H1 (cell line): ENCODE measurements at regions not wholly inside any gene's neighbourhood (a gene's known extent, or its start where the extent isn't known, plus 50 kb on each side); places are given as distances from the start of the nearest gene placed in this dataset.

Experiments used
- CTCF ChIA-PET: fragments of 300-600 bp; sonication (Branson Sonifier 250); formaldehyde crosslinking; loops from one replicate; lab custom pipeline; 2021; ENCODE audit not compliant: partially characterized antibody; lab: Charles Lee
- POLR2A ChIA-PET: fragments of 300-600 bp; sonication (Branson Sonifier 250); formaldehyde crosslinking; loops from one replicate; lab custom pipeline; 2021; ENCODE audit warnings: inconsistent platforms; ENCODE audit not compliant: partially characterized antibody; lab: Charles Lee
- DNase-seq, 2 experiments: peaks; one replicate each; pipeline versions ENCODE4 v3.0.0 to v3.0.0-alpha.2; 2010 to 2022; ENCODE audit warnings: low spot score in 2 of 2, low read depth in 1 of 2, mixed read lengths in 1 of 2
- FAIRE-seq: peaks from 2 replicates; lab custom pipeline; 2011; peaks lifted over from hg19 to GRCh38; lab: Jason Lieb, UNC
- H2AFZ ChIP-seq: 2 replicates; pipeline ENCODE4 v1.8.1; 2012; ENCODE audit warnings: low read length, inconsistent platforms
- H2AK5ac ChIP-seq: 2 replicates; pipeline ENCODE4 v1.6.1; 2013; ENCODE audit warnings: low read depth, low read length
- H2BK120ac ChIP-seq: replicated peaks from 2 replicates; pipeline ENCODE3; 2013; ENCODE audit warnings: low read depth, low read length, inconsistent platforms
- H2BK12ac ChIP-seq: 2 replicates; pipeline ENCODE4 v1.6.1; 2013; ENCODE audit warnings: low read depth, low read length
- H2BK15ac ChIP-seq: 2 replicates; pipeline ENCODE4 v1.6.1; 2013; ENCODE audit warnings: low read length
- H2BK20ac ChIP-seq: 2 replicates; pipeline ENCODE4 v1.6.1; 2013; ENCODE audit warnings: low read length
- H2BK5ac ChIP-seq: 2 replicates; pipeline ENCODE4 v1.6.1; 2013; ENCODE audit warnings: low read depth, low read length
- H3K14ac ChIP-seq: 2 replicates; pipeline ENCODE4 v1.6.1; 2013; ENCODE audit warnings: inconsistent platforms; ENCODE audit not compliant: insufficient read length
- H3K18ac ChIP-seq: 2 replicates; pipeline ENCODE4 v1.6.1; 2013; ENCODE audit warnings: low read length; ENCODE audit errors: extremely low read depth
- H3K23ac ChIP-seq: 2 replicates; pipeline ENCODE4 v1.6.1; 2013; ENCODE audit warnings: inconsistent platforms; ENCODE audit not compliant: insufficient read length
- H3K23me2 ChIP-seq: 2 replicates; pipeline ENCODE4 v1.6.1; 2013; ENCODE audit warnings: low read depth, low read length
- H3K27ac ChIP-seq: 2 replicates; pipeline ENCODE4 v1.6.1; 2011; ENCODE audit warnings: low read depth, low read length, inconsistent platforms
- H3K27me3 ChIP-seq, 4 experiments: replicated peaks in 1 of 4; 1 replicate in 1 of 4; 2 replicates in 3 of 4; pipeline versions ENCODE4 v1.6.1 to v1.8.1; 2011 to 2013; ENCODE audit warnings: low read length in 3 of 4, mild to moderate bottlenecking in 3 of 4, inconsistent platforms in 2 of 4, mixed read lengths in 2 of 4, moderate library complexity in 1 of 4; ENCODE audit not compliant: control insufficient read depth in 3 of 4, insufficient read depth in 3 of 4; ENCODE audit errors: extremely low read depth in 1 of 4
- H3K36me3 ChIP-seq, 4 experiments: 2 replicates each; pipeline versions ENCODE4 v1.6.1 to v1.8.1; 2011 to 2013; ENCODE audit warnings: mild to moderate bottlenecking in 4 of 4, low read length in 3 of 4, moderate library complexity in 2 of 4, control low read depth in 1 of 4, inconsistent platforms in 1 of 4; ENCODE audit not compliant: insufficient read depth in 4 of 4, control insufficient read depth in 2 of 4
- H3K4ac ChIP-seq: replicated peaks from 2 replicates; pipeline ENCODE3; 2013; ENCODE audit warnings: low read length, low read depth, mixed read lengths, inconsistent platforms; ENCODE audit not compliant: insufficient read length
- H3K4me1 ChIP-seq, 4 experiments: replicated peaks in 1 of 4; 1 replicate in 1 of 4; 2 replicates in 3 of 4; pipeline versions ENCODE4 v1.6.1 to v1.8.1; 2011 to 2013; ENCODE audit warnings: low read length in 3 of 4, inconsistent platforms in 2 of 4, mixed read lengths in 1 of 4; ENCODE audit not compliant: insufficient read depth in 4 of 4, control insufficient read depth in 3 of 4
- H3K4me2 ChIP-seq, 2 experiments: 2 replicates each; pipeline versions ENCODE4 v1.6.1 to v1.8.1; 2011 to 2013; ENCODE audit warnings: low read depth in 2 of 2, low read length in 2 of 2, control low read depth in 1 of 2, inconsistent platforms in 1 of 2, mild to moderate bottlenecking in 1 of 2; ENCODE audit not compliant: insufficient read depth in 1 of 2
- H3K4me3 ChIP-seq, 4 experiments: fragments of 200-600, 300-600 bp in 1 of 4; sonication (generic), shearing (Covaris generic), sonication (Bioruptor Twin) in 1 of 4; 2 replicates each; pipeline versions ENCODE4 v1.5.1 to v1.8.1; 2011 to 2016; ENCODE audit warnings: low read length in 4 of 4, low read depth in 3 of 4, control low read depth in 2 of 4, inconsistent platforms in 2 of 4, mild to moderate bottlenecking in 2 of 4, mixed read lengths in 1 of 4, moderate library complexity in 1 of 4; ENCODE audit not compliant: insufficient read depth in 2 of 4; ENCODE audit errors: extremely low read depth in 1 of 4
- H3K56ac ChIP-seq: replicated peaks from 2 replicates; pipeline ENCODE3; 2013; ENCODE audit warnings: low read depth, mild to moderate bottlenecking, mixed read lengths, low read length, inconsistent platforms; ENCODE audit not compliant: insufficient read length
- H3K79me1 ChIP-seq: 2 replicates; pipeline ENCODE4 v1.6.1; 2013; ENCODE audit warnings: low read depth, low read length, control low read depth
- H3K79me2 ChIP-seq, 2 experiments: 2 replicates each; pipeline versions ENCODE4 v1.6.1 to v1.8.1; 2012 to 2013; ENCODE audit warnings: low read length in 2 of 2, mild to moderate bottlenecking in 2 of 2, inconsistent platforms in 1 of 2; ENCODE audit not compliant: insufficient read depth in 2 of 2, control insufficient read depth in 1 of 2
- H3K9ac ChIP-seq, 4 experiments: replicated peaks in 1 of 4; 1 replicate in 1 of 4; 2 replicates in 3 of 4; pipeline versions ENCODE4 v1.6.1 to v1.8.1; 2011 to 2013; ENCODE audit warnings: low read depth in 3 of 4, low read length in 3 of 4, control low read depth in 2 of 4, mild to moderate bottlenecking in 2 of 4, moderate library complexity in 2 of 4, inconsistent platforms in 1 of 4; ENCODE audit errors: extremely low read depth in 1 of 4
- H3K9me3 ChIP-seq, 2 experiments: 2 replicates each; pipeline versions ENCODE4 v1.6.1 to v1.8.1; 2012 to 2013; ENCODE audit warnings: mild to moderate bottlenecking in 2 of 2, moderate library complexity in 2 of 2, control low read depth in 1 of 2, inconsistent platforms in 1 of 2, low read depth in 1 of 2, low read length in 1 of 2, mixed read lengths in 1 of 2; ENCODE audit not compliant: insufficient read depth in 2 of 2
- H4K20me1 ChIP-seq, 2 experiments: replicated peaks in 1 of 2; 2 replicates each; pipeline versions ENCODE3 to v1.8.1; 2011 to 2013; ENCODE audit warnings: inconsistent platforms in 2 of 2, low read length in 2 of 2, mild to moderate bottlenecking in 1 of 2; ENCODE audit not compliant: insufficient read depth in 2 of 2, control insufficient read depth in 1 of 2
- H4K5ac ChIP-seq: 2 replicates; pipeline ENCODE4 v1.6.1; 2013; ENCODE audit warnings: low read length, low read depth, mixed read lengths, inconsistent platforms; ENCODE audit not compliant: insufficient read length
- H4K8ac ChIP-seq: 2 replicates; pipeline ENCODE4 v1.8.0; 2013; ENCODE audit warnings: mild to moderate bottlenecking, moderate library complexity, low read length, inconsistent platforms; ENCODE audit not compliant: insufficient read depth; ENCODE audit errors: extremely low read depth
- H4K91ac ChIP-seq: replicated peaks from 2 replicates; pipeline ENCODE3; 2013; ENCODE audit warnings: low read length, mixed read lengths, inconsistent platforms; ENCODE audit not compliant: insufficient read length
- BCL11A ChIP-seq, 2 experiments: IDR thresholded peaks; one replicate each; pipeline ENCODE4 v1.6.1; 2011; ENCODE audit warnings: low read depth in 2 of 2, low read length in 2 of 2, mild to moderate bottlenecking in 2 of 2
- CHD2 ChIP-seq: IDR thresholded peaks from 2 replicates; pipeline ENCODE4 v1.6.1; 2012; ENCODE audit warnings: low read length, improper control_type of control experiment
- CTCF ChIP-seq, 3 experiments: IDR thresholded peaks; 1 replicate in 2 of 3; 2 replicates in 1 of 3; pipeline versions ENCODE4 v1.5.1 to v1.6.1; 2011; ENCODE audit warnings: low read length in 3 of 3, mild to moderate bottlenecking in 3 of 3, inconsistent platforms in 2 of 3, low read depth in 1 of 3, moderate library complexity in 1 of 3; ENCODE audit not compliant: insufficient read depth in 1 of 3; ENCODE audit errors: control extremely low read depth in 1 of 3
- HDAC2 ChIP-seq, 2 experiments: fragments of 300-600 bp in 1 of 2; sonication (generic) in 1 of 2; IDR thresholded peaks; 2 replicates each; pipeline ENCODE4 v1.6.1; 2011 to 2012; ENCODE audit warnings: low read depth in 2 of 2, low read length in 2 of 2, mild to moderate bottlenecking in 2 of 2, moderate library complexity in 2 of 2, borderline replicate concordance in 1 of 2, inconsistent platforms in 1 of 2
- POU5F1 ChIP-seq: IDR thresholded peaks from 2 replicates; pipeline ENCODE4 v1.6.1; 2011; ENCODE audit warnings: low read depth, mild to moderate bottlenecking, low read length, moderate library complexity
- SAP30 ChIP-seq: fragments of 300-600 bp; sonication (generic); IDR thresholded peaks from 2 replicates; pipeline ENCODE4 v1.7.1; 2012; ENCODE audit warnings: low read length, moderate library complexity, mild to moderate bottlenecking, inconsistent platforms; ENCODE audit not compliant: insufficient read depth, insufficient replicate concordance
- TAF1 ChIP-seq: IDR thresholded peaks from 2 replicates; pipeline ENCODE4 v1.6.1; 2011; ENCODE audit warnings: mild to moderate bottlenecking, low read depth, low read length
- TEAD4 ChIP-seq: IDR thresholded peaks from 2 replicates; pipeline ENCODE4 v1.6.1; 2012; ENCODE audit warnings: low read depth, low read length, inconsistent platforms, mixed read lengths
- USF2 ChIP-seq: IDR thresholded peaks from 2 replicates; pipeline ENCODE4 v1.6.1; 2011; ENCODE audit warnings: low read length, improper control_type of control experiment
- YY1 ChIP-seq: IDR thresholded peaks from 2 replicates; pipeline ENCODE4 v1.6.1; 2011; ENCODE audit warnings: low read depth, mild to moderate bottlenecking, low read length
- WGBS, 2 experiments: shearing (Covaris generic) in 1 of 2; methylation state at CpG; one replicate each; pipeline versions ENCODE4 v1.1.6 to v1.1.7; 2013 to 2015; ENCODE audit warnings: low lambda C conversion rate in 2 of 2, mixed read lengths in 2 of 2, inconsistent platforms in 1 of 2, low coverage in 1 of 2, missing lambda C conversion rate in 1 of 2; ENCODE audit not compliant: insufficient replicate concordance in 2 of 2, insufficient coverage in 1 of 2, insufficient read length in 1 of 2; ENCODE audit errors: extremely low coverage in 1 of 2, missing lambda C conversion rate in 1 of 2; 5-methylcytosine and 5-hydroxymethylcytosine counted together

- H3K79me1 ChIP-seq, result no peaks in the 10 kb centered on the region; the same call in 1 of the 2 replicates
- DNase-seq, result no peak
- no peak overlapping the region for H3K4me2 ChIP-seq
- H3K4me3 ChIP-seq, result no peak overlapping the region
- FAIRE-seq, result no peak
- H2BK120ac ChIP-seq, result no peak overlapping the region
- 85% methylated on average over 1 of the region's 1 CpG; no CpG with 5 or more reads in 1 of the 2 experiments for WGBS, 2 experiments
- H3K79me2 ChIP-seq, result no peaks in the 10 kb centered on the region
- no peak overlapping the region for H2AFZ ChIP-seq
- ChIA-PET CTCF (no interaction called here), POLR2A (no interaction called here)
- no peak overlapping the region for H2AK5ac ChIP-seq
- H3K56ac ChIP-seq, result no peak overlapping the region
- no peak overlapping the region for H4K91ac ChIP-seq
- H3K27me3 ChIP-seq, result peaks cover 5 to 22% (median 13%) of the 10 kb centered on the region in 4 experiments; a peak in 6 of 7 replicates
- peaks cover 0 to 3% of the 10 kb centered on the region in 2 experiments; a peak in 1 of 4 replicates for H3K9me3 ChIP-seq
- H3K36me3 ChIP-seq, result peaks cover 0 to 3% (median 0%) of the 10 kb centered on the region in 4 experiments; a peak in 1 of 8 replicates
- H2BK15ac ChIP-seq, result no peak overlapping the region
- no peak overlapping the region for H3K23ac ChIP-seq
- peak overlapping the region; percentile 77; the same call in 1 of the 2 replicates for H2BK12ac ChIP-seq
- no peak overlapping the region for H3K9ac ChIP-seq
- H3K14ac ChIP-seq, result no peak overlapping the region
- H3K27ac ChIP-seq, result no peak overlapping the region
- peaks cover 1 to 2% of the 10 kb centered on the region in 2 experiments for H4K20me1 ChIP-seq
- H3K4ac ChIP-seq, result no peak overlapping the region
- no peak overlapping the region for H3K18ac ChIP-seq
- peaks cover 0 to 11% (median 9%) of the 10 kb centered on the region in 4 experiments; a peak in 3 of 7 replicates for H3K4me1 ChIP-seq
- no peak overlapping the region for H4K5ac ChIP-seq
- no peak overlapping the region for H2BK5ac ChIP-seq
- no peak overlapping the region for H2BK20ac ChIP-seq
- no peaks in the 10 kb centered on the region; the same call in 1 of the 2 replicates for H3K23me2 ChIP-seq
- H4K8ac ChIP-seq, result no peak overlapping the region
- TF ChIP-seq TEAD4, result no peak
- TF ChIP-seq SAP30, result no peak
- no peak for TF ChIP-seq CHD2
- TF ChIP-seq YY1, result no peak
- TF ChIP-seq POU5F1, result no peak
- no peak for TF ChIP-seq TAF1
- no peak for TF ChIP-seq HDAC2 (IDR thresholded peaks at IDR 0.05; ENCODE audit: borderline replicate concordance in 1 of 2, low read depth in 2 of 2, low read length in 2 of 2)
- no peak for TF ChIP-seq CTCF (IDR thresholded peaks at IDR 0.05; ENCODE audit: control extremely low read depth in 1 of 3, insufficient read depth in 1 of 3, low read depth in 1 of 3, low read length in 3 of 3)
- TF ChIP-seq USF2, result no peak
- TF ChIP-seq BCL11A (IDR thresholded peaks at IDR 0.05; ENCODE audit: low read depth in 2 of 2, low read length in 2 of 2), result no peak
Observed at GRCh38 chr13:107573184-107573583, 642.2 kb downstream of the LIG4 start.
